NCI-H2171 treated with DMSO at 0.1 percent for 48 hours (cell line): ENCODE measurements at regions not wholly inside any gene's neighbourhood (a gene's known extent, or its start where the extent isn't known, plus 50 kb on each side); places are given as distances from the start of the nearest gene placed in this dataset.
"Not testable (repeated sequence)": the region's sequence is repeated elsewhere in the genome, so short reads cannot be mapped to it uniquely, and the experiment has no call there.

ENCODE experiments used
- DNase-seq: peaks from one replicate; lab custom pipeline; 2025; lab: John Stamatoyannopoulos, UW

DNA sequence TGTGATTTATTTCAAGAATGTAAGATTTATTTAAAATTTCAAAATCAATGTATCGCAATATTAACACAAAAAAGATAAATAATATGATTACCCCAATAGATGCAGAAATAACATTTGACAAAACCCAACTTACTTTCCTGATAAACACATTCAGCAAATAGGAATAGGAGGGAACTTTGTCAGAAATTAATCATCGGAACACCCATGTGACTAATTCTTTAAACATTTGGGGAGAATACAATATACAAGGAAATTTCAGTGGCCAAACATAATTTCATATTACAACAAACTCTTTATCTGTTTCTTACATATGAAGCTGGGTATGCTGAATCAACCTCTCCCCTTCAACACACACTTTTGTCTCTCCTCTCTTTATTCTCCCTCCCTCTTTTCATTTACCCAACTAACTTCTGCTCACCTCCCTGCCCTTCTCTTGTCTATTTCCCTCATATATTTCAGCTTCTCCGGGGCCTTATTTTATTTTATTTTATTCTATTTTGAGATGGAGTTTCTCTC, 309.6 kb upstream of the CNTNAP5 start:
- no peak for DNase-seq

DNA sequence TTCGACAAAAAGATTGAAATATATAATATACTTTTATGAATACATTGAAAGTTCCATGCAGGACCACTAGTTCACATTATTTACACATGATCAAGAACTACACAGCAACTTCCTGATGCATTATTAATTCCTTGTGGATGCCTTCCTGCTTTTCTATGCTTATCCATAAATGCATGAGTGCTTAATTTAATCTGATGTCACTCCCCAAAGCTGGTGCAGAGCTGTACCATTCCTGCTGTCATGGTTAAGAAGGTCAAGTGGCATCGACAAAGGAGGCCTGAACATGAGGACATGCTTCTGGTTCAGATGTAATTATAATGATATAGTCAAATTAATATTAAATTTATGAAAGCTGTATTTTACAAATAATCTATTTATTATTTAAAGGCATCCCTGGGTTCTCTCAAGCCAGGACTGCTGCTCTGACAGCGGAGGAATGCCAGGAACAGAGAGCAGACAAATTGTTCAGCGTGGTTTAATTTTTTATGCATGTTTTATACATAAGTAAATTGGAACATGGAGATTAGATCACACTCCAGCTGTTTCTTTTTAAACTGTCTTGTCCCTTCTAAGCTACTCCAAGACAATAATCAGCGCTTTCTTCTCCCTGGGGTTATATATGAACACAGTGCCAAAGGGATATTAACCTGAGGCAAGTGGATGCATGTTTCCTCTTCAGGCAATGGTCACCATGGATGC, 307.3 kb upstream of the CNTNAP5 start:
- no peak for DNase-seq

DNA sequence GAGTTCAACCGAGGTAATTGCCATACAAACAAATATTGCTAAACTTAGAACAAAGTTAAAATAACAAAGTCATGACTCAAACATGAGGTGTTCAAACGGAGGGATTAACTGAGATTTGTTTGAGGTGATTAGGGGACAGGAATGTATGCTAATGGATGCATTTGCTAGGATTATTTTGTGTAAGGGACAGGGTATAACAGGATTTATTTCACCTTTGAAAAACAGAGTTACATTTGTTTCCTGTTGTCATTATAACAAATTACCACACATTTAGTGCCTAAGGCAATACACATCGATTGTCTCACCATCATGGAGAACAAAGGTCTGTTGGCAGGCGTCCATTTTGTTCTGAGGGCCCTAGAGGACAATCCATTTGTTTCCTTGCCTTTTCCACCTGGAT, 304.3 kb upstream of the CNTNAP5 start:
- no peak for DNase-seq

DNA sequence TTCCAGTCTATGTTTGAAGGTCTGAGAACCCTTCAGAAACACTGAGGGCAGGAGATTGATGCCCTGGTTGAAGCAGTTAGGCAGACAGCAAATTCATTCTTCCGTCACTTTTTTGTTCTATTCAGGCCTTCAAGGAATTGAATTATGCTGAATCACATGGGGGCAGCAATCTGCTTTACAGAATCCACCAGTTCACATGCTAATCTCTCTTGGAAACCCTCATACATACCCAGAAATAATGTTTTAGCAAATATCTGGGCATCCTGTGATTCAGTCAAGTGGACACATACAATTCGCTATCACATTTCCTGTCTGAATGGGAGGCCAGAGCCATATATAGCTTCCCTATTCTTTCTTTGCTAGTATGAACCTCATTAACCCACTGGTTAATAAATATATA, 301.4 kb upstream of the CNTNAP5 start:
- DNase-seq, result no peak

DNA sequence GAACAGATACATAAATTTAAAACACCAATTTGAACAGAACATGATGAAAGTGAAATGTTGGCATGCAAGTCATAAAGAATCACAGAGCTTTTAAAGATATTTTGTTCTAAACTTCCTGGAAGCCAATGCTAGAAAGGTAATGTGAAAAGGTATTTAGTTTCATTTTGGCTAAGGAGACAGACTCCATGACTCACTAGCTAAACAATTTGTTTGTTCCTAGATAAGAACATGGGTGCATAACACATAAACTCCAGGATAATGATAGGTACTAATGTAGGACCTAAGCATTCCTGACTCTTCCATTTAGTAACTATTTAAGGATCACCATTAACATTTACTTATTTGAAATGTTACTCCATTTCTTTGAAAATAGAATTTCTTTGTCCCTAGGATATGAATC, 292.5 kb upstream of the CNTNAP5 start:
- DNase-seq, result peak; percentile 8

DNA sequence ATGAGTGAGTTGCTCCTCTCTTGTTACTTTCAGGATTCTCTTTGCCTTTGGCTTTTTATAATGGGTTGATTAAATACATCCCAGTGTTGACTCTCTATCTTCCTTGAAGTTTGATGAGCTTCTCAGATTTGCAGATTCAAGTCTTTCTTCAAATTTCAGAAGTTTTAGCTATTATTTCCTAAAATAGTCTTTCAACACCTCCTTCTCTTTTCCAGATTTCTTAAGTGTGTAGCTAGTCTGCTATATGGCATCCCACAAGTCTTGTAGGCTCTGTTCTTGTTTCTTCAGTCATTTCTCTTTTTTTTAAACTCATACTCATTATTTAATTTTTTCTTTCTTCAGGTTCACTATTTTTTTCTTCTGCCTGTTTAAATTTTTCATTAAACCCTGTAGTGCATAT, 287.7 kb upstream of the CNTNAP5 start:
- DNase-seq, result no peak

DNA sequence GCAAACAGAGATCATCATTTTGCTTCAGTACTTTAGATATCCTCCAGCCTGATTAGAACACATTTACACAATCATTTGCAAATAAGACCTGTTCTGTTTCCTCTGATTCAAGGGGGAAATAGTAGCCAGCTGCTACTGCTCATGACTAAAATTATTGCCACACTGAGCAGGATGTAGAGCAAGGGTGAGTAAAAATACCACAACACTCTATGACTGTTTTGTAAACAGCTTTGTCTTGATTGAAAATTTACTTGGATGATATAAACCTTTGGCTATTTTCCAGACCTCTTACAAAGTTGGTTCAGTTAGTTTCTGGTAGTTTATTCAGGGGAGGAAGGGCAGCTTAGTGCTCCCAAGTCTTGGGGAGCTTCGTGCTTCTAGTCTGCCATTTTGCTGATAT, 286.4 kb upstream of the CNTNAP5 start:
- DNase-seq, result no peak

DNA sequence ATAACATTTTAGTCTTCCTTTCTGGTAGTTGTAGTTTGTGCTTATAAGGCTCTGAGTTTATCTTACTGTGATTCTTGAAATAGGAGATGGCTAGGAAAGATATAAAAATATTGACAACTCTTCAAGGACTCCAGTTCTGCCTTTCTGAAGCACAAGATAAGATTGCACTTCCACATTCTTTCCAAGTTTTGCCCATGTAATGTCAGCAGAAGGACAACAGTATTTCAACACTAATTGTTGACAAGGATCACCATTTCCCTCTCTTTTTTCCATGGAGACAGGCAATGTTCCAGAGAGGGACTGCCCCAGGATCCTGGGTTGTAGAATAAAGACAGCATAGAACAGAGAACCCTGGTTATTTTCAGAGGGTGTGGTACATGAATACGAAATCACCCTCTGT, 279.1 kb upstream of the CNTNAP5 start:
- no peak for DNase-seq

DNA sequence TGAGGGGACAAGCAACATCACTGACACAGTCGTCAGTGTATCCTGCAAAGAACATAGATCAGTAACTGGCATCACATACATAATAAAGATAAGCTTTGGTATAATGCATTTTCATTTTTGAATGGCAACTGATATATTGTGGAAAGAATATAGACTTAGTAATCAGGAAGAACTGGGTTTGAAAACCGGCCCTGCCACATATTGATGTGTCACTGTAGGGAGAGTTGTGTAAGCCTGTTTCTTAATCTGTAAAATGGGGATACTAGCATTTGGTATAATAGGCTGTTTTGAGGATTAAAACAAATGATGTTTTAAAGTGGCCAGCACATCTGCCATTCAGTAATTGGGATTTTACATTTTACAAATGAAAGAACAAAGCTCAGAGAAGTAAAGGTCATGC, 277.8 kb upstream of the CNTNAP5 start:
- no peak for DNase-seq

DNA sequence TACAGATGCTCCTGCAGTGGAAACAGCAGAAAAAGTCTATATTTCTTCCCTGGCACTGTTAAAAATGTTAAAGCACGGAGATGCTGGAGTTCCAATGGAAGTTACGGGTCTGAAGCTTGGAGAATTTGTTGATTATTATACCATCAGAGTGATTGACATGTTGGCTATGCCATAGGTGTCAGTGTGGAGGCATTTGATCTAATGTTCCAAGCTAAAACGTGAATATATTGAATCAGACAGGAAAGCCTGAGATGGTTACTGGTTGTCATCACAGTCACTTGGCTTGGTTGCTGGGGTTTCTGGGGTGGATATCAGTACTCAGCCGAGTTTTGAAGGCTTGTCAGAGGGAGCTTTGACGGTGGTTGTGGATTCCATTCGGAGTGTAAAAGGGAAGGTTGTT, 262.9 kb upstream of the CNTNAP5 start:
- DNase-seq, result no peak

DNA sequence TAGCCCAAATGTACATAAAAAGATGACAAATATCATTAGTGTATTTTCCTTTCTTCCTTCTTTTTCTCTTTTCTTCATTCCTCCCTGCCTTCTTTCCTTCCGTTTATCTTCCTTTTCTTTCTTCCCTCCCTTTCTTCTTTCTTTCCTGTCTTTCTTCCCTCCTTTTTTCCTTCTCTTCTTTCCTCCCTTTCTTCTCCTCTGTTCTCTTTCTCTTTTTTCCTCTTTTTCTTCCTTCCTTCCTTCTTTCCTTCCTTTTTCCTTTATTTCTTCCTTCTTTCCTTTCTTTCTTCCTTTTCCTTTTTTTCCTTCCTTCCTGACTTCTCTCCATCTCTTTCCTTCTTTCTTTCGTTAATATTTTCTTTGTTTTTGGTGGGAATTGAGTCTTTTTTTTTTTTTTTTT, 256.9 kb upstream of the CNTNAP5 start:
- no peak for DNase-seq

DNA sequence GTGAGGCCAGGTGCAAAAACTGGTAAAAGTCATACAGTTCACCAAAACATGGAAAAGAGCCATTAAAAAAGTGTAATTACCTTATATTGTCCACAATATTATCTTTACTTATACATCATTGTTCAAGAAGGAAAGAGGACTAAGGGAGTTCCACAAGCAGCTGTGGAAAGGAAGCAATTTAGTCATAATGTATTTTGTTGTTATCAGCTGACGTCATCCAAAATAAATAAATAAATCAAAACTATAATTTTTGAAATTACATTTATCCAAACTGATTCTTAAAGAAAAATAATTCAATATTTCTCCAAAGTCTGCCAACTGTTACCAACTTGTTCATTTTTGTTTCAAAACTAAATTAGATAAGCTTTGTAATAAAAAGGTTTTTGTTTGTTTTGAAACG, 256.1 kb upstream of the CNTNAP5 start:
- DNase-seq, result no peak

DNA sequence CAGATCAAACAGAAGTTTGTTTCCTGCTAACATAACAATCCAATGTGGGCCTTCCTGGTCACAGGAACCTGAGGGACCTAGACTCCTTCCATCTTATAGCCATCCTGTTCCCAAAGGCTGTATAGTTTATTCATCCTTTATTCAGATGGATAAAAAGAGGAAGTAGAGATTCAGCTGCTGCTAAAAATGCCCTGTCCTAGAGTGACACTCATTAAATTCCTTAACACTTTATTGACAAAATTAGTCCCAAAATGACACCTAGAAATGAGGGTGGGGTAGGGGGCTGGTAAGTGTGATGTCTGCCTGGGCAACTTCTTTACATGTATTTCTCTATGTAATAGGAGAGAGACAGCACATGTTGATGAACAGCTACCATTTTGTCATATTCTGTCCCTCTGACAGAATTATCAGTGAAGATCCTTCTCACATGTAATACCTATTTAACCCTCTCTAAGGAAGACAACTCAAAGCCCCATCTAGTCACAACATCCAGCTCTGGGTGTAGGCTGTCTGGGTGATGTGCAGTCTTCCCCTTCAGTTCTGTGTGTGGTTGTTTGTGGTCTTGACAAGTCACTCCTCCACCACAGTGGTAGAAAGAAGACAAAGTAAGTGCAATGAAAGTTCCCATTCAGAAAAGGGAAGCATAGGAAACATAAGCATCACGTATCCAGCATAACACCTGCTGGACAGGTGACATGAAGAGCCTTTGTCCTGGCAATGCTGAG, 253.9 kb upstream of the CNTNAP5 start:
- no peak for DNase-seq

DNA sequence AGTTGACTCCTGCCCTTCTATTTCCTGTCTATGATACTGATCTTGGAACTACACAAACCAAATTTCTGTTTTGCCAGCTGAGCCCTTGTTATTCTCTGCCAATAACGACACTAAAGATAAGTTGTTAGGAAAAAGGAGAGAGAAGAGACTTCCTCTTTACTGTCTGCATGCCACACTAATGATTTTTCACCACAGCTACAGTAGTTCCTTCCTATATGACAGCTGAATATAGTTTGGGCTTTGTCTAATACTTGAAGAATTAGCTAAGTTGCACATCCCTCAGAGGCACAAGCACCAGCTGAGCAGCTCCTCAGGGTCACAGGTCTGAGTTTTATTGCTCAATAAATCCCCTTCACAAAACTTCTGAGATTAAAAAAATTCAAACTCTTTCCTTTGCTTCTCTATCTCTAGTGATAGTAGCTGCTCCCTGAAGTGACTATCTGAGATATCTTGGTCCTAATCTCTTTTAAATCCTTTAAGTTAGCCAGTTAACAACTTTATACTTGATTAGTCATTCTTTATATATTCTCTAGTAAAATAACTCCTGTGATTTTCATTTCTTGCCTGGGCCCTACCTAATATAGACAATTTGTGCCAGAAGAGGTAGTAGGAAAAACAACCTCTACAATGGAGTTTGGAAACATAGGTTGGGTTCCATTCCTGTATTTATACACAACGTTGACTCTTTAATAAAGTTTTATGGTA, 253.0 kb upstream of the CNTNAP5 start:
- DNase-seq, result no peak

DNA sequence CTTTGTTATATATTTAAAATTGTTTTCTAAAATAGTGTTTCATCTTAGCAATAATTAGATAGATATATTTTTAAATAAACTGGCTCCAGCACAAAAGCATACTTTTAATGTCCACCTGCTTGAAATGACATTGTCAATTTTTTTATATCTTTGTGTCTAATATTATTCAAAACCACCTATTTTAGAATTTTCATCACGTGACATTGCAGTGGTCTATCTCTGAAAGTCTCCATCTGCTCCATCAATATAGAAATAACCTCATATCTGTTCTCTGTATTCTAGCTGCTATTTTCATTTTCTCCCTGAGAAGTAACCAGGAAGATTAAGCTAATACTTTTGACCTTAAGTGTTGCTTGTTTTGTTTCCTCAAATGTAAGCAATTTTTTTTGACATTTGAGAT, 248.0 kb upstream of the CNTNAP5 start:
- DNase-seq, result no peak

DNA sequence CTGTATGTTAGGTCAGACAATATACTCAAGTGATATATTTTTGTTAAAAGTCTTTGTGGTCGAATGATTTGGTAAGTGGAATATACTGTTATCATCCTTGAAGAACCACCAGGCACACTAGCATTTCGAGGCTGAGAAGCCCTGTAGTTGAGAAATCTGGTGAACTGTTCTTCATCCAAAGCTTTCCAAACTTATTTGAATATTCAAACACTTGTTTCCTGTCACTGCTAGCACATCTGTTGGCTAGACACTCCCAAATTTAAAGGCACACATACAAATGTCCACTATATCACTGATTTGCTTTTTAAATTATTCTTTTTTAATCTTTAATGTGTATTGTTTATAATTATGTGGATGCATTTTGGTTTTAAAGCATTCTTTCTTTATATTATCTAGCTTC, 241.9 kb upstream of the CNTNAP5 start:
- DNase-seq, result no peak

DNA sequence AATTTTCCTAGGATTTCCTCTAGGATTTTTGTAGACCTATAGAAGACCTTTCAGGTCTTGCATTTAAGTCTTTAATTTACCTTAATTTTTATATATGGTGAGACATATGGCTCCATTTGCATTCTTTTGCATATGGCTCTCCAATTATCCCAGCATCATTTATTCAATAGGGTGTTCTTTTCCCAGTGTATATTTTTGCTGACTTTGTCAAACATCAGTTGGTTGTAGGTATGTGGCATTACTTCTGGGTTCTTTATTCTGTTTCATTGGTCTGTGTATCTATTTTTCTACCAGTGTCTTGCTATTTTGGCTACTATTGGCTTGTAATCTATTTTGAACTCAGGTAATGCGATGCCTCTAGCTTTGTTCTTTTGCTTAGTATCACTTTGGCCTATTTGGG, 239.8 kb upstream of the CNTNAP5 start:
- DNase-seq, result no peak

DNA sequence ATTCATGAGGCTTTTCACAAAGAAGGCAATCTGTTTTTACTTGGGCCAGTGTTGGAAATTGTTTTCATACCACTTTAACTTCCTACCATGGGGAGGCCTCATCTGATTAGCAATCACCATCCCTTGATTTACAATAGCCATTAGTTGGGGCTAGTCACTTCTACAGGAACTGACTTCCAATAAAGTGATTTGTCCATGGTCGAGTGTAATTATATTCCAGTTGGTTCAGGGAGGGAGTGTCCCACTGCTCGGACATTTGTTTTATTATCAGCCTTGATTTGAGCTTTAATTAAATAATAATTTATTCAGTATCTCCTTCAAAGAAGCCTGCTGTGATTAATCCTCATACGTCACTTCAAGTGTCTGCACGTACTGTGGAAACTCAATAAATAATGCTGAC, 233.9 kb upstream of the CNTNAP5 start:
- no peak for DNase-seq

DNA sequence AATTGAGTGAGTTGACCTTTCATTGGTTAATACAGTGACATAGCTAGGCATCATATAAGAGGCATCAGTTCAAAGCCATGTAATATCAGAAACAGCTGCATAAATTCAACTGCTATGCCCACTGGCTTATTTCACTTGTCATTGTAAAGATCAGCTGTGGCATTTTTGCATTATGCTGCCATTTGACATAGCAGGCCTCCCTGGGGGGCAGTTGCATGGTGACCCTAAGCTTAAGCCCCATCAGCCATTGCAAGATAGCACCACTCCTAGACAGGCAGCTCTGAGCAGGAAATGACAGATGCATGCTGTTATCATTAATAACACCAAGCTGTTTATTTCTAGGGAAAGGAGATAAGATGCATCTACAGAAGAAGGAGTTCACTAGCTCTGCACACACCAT, 233.4 kb upstream of the CNTNAP5 start:
- DNase-seq, result peak; percentile 21

DNA sequence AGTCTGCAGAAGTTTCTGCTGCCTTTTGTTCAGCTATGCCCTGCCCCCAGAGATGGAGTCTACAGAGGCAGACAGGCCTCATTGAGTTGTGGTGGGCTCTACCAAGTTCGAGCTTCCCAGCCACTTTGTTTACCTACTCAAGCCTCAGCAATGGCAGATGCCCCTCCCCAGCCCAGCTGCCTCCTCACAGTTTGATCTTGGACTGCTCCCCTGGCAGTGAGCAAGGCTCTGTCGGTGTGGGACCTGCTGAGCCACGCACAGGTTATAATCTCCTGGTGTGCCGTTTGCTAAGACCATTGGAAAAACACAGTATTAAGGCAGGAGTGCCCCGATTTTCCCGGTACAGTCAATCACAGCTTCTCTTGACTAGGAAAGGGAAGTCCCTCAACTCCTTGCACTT, 221.0 kb upstream of the CNTNAP5 start:
- DNase-seq, result not testable (repeated sequence)

DNA sequence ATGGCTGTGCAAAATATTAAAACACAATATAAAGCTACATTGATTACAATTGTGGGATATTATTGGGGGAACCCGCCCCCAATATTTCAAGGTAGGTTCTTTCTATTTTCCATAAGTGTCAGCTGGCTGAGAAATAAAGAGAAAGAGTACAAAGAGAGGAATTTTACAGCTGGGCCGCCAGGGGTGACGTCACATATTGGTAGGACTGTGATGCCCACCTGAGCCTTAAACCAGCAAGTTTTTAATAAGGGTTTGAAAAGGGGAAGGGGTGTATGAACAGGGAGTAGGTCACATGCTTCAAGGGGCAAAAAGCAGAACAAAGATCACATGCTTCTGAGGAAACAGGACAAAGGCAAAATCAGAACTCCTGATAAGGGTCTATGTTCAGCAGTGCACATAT, 219.3 kb upstream of the CNTNAP5 start:
- not testable (repeated sequence) for DNase-seq

DNA sequence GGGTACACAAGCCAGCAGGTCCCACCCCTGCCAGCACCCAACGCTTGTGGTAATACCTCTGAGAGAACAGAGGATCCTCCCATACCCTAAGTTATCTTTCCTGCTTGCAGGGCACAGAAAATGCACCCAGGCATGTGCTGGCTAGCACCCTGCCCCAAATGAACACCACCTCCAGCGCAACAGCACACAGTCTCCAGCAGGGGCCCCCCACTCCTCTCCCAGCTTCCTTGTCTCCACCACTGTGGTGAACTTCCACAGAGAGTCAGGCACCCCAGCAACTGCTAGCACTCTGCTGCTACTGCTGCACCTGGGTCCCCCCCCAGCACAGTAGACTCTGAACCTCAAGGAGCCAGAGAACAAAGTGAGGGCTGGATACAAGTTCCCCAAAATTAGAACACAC, 216.8 kb upstream of the CNTNAP5 start:
- no peak for DNase-seq

DNA sequence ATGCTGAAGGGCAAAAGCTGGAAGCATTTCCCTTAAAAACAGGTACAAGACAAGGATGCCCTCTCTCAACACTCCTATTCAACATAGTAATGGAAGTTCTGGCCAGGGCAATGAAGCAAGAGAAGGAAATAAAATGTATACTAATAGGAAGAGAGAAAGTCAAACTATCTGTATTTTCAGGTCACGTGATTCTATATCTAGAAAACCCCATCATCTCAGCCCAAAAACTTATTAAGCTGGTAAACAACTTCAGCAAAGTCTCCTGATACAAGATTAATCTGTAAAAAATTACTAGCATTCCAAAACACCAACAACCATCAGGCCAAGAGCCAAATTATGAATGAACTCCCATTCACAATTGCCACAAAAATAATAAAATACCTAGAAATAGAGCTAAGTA, 213.2 kb upstream of the CNTNAP5 start:
- DNase-seq, result no peak
